Panc1 (cell line): ENCODE measurements at regions not wholly inside any gene's neighbourhood (a gene's known extent, or its start where the extent isn't known, plus 50 kb on each side); places are given as distances from the start of the nearest gene placed in this dataset.
"Not testable (repeated sequence)": the region's sequence is repeated elsewhere in the genome, so short reads cannot be mapped to it uniquely, and the experiment has no call there.

Source experiments
- ATAC-seq: fragments of 200-7000 bp; cut with Tn5 transposase; 2 replicates; pipeline ENCODE4 v1.9.1; 2020; ENCODE audit warnings: mild to moderate bottlenecking, moderate library complexity
- BruUV-seq: library from RNA; stranded (reverse); fragments of 400-500 nt; replicated peaks from 2 replicates; lab custom pipeline; 2021; lab: Mats Ljungman, UMichigan
- CTCF ChIA-PET: fragments of 300-600 bp; sonication (Branson Sonifier 250); formaldehyde crosslinking; loops from one replicate; lab custom pipeline; 2022; ENCODE audit warnings: antibody characterized with exemption; lab: Charles Lee
- POLR2A ChIA-PET: fragments of 300-600 bp; sonication (Branson Sonifier 250); formaldehyde crosslinking; loops from one replicate; lab custom pipeline; 2022; ENCODE audit warnings: antibody characterized with exemption; lab: Charles Lee
- DNase-seq: peaks from one replicate; pipeline ENCODE4 v3.0.0-alpha.2; 2010; ENCODE audit warnings: low read depth, low spot score
- H3K27ac ChIP-seq: 2 replicates; pipeline ENCODE4 v1.5.1; 2011; ENCODE audit warnings: mild to moderate bottlenecking, low read length, inconsistent platforms
- H3K27me3 ChIP-seq: fragments of 200-500 bp; sonication (Bioruptor generic); 2 replicates; pipeline ENCODE4 v1.6.0; 2014; ENCODE audit warnings: low read length, inconsistent platforms; ENCODE audit not compliant: control insufficient read depth, insufficient read depth
- H3K36me3 ChIP-seq: fragments of 200-500 bp; sonication (Bioruptor generic); 2 replicates; pipeline ENCODE4 v1.5.1; 2014; ENCODE audit warnings: inconsistent platforms, mild to moderate bottlenecking, low read length, moderate library complexity; ENCODE audit not compliant: control insufficient read depth, insufficient read depth
- H3K4me1 ChIP-seq: 2 replicates; pipeline ENCODE4 v1.5.1; 2011; ENCODE audit warnings: inconsistent platforms, mild to moderate bottlenecking, low read length, moderate library complexity; ENCODE audit not compliant: control insufficient read depth, insufficient read depth
- H3K4me3 ChIP-seq, 2 experiments: 2 replicates each; pipeline ENCODE4 v1.5.1; 2011 to 2012; ENCODE audit warnings: low read depth in 2 of 2, low read length in 2 of 2, mild to moderate bottlenecking in 2 of 2, inconsistent platforms in 1 of 2, moderate library complexity in 1 of 2
- H3K9me3 ChIP-seq: fragments of 200-500 bp; sonication (Bioruptor generic); 2 replicates; pipeline ENCODE4 v1.5.1; 2014; ENCODE audit warnings: low read depth, mild to moderate bottlenecking, inconsistent platforms, low read length, moderate library complexity; ENCODE audit not compliant: control insufficient read depth, insufficient read depth
- in situ Hi-C: cut with HindIII; loops from 2 replicates; pipeline ENCODE4 v1.10.0; 2016; ENCODE audit warnings: low sequenced_read_pairs, low pct_unique_long_range_greater_than_20kb
- intact Hi-C: fragments of 100-400 bp; cut with micrococcal nuclease; formaldehyde crosslinking; loops from one replicate; pipeline ENCODE4 v1.10.0; 2022; ENCODE audit not compliant: unreplicated experiment
- TF ChIP-seq, protein P1 (sequence below): fragments of 450-650 bp; IDR thresholded peaks from 2 replicates; pipeline ENCODE4 v1.5.1; 2017; ENCODE audit warnings: mild to moderate bottlenecking

DNA sequence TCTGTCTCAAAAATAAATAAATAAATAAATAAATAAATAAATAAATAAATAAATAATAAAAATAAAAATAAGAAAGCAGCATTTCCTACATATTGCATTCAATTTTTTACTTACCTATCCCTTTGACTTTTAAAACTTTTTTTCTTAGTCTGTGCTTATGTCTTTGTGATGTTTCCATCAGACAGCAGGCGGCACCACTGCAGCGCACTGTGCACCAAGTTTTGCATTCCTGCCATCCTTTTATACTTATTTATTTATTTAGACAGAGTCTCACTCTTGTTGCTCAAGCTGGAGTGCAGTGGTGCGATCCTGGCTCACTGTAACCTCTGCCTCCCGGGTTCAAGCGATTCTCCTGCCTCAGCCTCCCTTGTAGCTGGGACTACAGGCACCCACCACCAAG lies 132.6 kb downstream of the SPATA31A6 start:
- H3K4me1 ChIP-seq, H3K4me3 ChIP-seq, in situ Hi-C loops, BruUV-seq, intact Hi-C loops, H3K27me3 ChIP-seq, H3K9me3 ChIP-seq, H3K36me3 ChIP-seq, CTCF ChIA-PET, POLR2A ChIA-PET, H3K27ac ChIP-seq, ATAC-seq: not testable (repeated sequence)
- TF ChIP-seq, protein P1, sequence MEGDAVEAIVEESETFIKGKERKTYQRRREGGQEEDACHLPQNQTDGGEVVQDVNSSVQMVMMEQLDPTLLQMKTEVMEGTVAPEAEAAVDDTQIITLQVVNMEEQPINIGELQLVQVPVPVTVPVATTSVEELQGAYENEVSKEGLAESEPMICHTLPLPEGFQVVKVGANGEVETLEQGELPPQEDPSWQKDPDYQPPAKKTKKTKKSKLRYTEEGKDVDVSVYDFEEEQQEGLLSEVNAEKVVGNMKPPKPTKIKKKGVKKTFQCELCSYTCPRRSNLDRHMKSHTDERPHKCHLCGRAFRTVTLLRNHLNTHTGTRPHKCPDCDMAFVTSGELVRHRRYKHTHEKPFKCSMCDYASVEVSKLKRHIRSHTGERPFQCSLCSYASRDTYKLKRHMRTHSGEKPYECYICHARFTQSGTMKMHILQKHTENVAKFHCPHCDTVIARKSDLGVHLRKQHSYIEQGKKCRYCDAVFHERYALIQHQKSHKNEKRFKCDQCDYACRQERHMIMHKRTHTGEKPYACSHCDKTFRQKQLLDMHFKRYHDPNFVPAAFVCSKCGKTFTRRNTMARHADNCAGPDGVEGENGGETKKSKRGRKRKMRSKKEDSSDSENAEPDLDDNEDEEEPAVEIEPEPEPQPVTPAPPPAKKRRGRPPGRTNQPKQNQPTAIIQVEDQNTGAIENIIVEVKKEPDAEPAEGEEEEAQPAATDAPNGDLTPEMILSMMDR, result 0 out of 2 replicates have a peak, but pooled peaks have one; percentile 21
- peak; percentile 2 for DNase-seq

DNA sequence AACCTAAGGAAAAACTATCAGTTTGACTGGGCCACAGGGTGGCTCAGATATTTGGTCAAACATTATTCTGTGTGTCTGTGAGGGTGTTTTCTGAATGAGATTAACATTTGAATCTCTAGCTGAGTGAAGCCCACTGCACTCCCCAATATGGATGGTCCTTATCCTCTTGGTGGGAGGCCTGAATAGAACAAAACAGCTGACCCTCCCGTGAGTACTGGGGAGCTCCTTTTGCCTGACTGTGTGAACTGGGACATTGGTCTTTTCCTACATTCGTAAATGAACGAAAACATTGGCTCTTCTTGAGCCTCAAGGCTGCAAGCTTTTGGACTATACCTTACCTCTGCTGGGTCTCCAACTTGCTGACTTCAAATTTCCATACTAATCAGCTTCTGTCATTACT lies 134.2 kb downstream of the SPATA31A6 start:
- H3K4me1 ChIP-seq, H3K9me3 ChIP-seq, BruUV-seq, H3K27ac ChIP-seq, H3K4me3 ChIP-seq, DNase-seq, CTCF ChIA-PET, in situ Hi-C loops, POLR2A ChIA-PET, intact Hi-C loops, ATAC-seq, H3K36me3 ChIP-seq, H3K27me3 ChIP-seq: not testable (repeated sequence)

DNA sequence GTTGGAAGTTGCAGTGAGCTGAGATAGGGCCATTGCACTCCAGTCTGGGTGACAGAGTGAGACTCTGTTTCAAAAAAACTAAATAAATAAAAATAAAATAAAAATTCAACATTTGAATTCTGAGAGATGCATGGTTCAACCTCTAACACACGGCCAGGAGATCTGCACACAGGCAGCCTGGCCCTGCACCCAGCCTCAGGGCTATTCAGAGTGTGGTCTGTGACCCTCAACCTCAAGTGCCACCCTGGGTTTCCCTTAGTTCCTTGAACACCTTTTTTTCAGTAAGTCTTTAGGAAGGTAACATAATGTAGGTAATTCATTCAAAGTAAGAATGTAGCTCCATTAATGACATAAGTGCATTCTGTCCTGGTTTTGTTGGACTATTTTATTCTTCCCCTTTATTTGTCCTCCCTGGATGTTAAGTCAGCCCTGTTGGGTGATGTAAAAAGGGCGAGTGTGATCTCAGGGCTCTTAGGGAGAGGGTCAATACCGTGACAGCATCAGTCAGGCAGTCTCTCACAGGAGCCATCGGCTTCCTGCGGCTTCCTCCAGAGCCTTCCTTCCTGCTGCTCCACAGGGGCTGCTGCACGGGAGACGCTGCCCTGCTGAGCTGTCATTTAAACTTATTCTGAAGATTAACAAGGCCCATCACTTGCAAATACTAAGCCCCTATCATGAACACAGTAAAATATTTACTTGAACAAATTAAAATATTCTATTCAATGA lies 139.8 kb downstream of the SPATA31A6 start:
- CTCF ChIA-PET, H3K27me3 ChIP-seq, DNase-seq, H3K4me1 ChIP-seq, H3K4me3 ChIP-seq, POLR2A ChIA-PET, in situ Hi-C loops, H3K36me3 ChIP-seq, H3K27ac ChIP-seq, ATAC-seq, BruUV-seq, intact Hi-C loops, H3K9me3 ChIP-seq: not testable (repeated sequence)

DNA sequence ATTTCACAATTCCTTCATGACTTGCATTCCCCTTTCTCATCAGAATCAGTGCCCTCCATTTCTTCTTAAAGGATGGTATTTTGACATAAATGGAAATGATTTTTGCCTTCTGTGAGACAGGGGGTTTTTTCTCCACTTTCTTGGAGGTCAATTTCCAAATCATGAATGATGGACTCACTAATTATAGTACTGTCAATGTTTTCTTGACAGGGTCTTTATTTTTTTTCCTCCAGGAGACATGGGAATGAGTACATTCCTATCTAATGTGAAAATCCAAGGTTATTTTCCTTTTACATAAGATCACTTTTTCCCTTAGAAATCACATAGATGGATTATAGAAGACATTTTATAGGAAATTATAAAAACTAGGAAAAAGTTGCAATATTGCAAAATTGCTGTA lies 141.7 kb downstream of the SPATA31A6 start:
- DNase-seq, POLR2A ChIA-PET, CTCF ChIA-PET, H3K4me1 ChIP-seq, in situ Hi-C loops, intact Hi-C loops, BruUV-seq, H3K4me3 ChIP-seq, H3K27ac ChIP-seq, ATAC-seq, H3K27me3 ChIP-seq, H3K36me3 ChIP-seq, H3K9me3 ChIP-seq: not testable (repeated sequence)

DNA sequence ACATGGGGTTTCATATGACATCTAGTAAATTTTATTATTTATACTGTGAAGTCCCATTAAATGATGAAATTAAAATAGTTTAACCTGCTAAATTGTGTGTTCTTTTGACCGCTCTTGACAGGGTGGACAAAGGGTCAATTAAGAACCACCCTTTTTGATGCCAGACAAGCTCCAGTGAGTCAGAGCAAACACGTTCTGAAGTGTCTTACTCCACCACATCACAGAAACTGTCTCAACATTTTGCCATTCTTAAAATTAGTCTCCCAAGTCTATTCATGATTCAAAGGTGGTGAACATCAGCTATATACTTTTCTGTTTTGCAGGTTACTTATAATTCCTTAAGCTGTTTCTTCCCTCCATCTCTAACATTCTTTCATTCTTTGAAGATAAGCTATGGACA lies 142.1 kb downstream of the SPATA31A6 start:
- ATAC-seq, in situ Hi-C loops, H3K4me1 ChIP-seq, CTCF ChIA-PET, DNase-seq, BruUV-seq, POLR2A ChIA-PET, H3K27me3 ChIP-seq, H3K4me3 ChIP-seq, H3K36me3 ChIP-seq, H3K27ac ChIP-seq, H3K9me3 ChIP-seq, intact Hi-C loops: not testable (repeated sequence)

DNA sequence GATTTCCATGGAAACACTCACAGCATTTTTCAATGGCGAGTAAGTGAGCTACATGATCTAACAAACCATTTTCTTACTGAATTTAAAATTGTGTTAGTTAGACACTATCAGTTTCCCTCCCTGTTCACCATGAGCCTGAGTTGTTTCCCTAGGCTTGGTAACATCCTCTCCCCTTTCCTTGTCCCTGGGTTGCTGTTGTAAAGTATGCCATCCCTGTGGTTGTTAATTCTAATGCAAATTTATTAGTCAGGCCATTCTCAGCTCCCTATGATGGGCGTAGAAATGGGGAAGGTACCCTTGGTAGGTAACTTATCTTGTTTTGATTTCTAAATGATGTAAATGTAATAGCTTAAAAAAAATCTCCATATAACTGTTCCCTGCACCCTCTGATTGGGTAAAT lies 143.0 kb downstream of the SPATA31A6 start:
- CTCF ChIA-PET, intact Hi-C loops, H3K9me3 ChIP-seq, in situ Hi-C loops, ATAC-seq, H3K27ac ChIP-seq, H3K4me1 ChIP-seq, H3K4me3 ChIP-seq, H3K27me3 ChIP-seq, POLR2A ChIA-PET, H3K36me3 ChIP-seq, BruUV-seq, DNase-seq: not testable (repeated sequence)

DNA sequence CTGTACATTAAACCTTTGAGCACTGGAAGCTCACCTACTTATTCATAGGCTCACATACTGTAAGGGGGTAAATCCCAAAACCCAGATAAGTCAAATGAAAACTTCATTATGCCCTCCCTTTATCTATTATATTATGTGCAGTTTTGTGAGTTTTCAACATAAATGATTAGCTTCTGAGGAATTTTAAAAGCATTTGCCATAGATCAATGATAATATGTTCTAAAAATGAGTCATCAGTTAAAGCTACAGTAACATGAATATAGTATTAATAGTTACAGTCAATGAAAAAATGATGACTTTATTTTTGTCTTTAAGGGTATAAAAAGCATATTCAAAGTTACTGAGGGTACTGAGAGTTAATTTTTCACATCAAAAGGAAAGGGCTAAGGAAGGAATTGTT lies 151.9 kb downstream of the SPATA31A6 start:
- POLR2A ChIA-PET, H3K27ac ChIP-seq, H3K27me3 ChIP-seq, H3K4me1 ChIP-seq, H3K36me3 ChIP-seq, BruUV-seq, in situ Hi-C loops, H3K4me3 ChIP-seq, DNase-seq, ATAC-seq, CTCF ChIA-PET, intact Hi-C loops, H3K9me3 ChIP-seq: not testable (repeated sequence)
